ENCODE measurements at regions not wholly inside any gene's neighbourhood (a gene's known extent, or its start where the extent isn't known, plus 50 kb on each side); places are given as distances from the start of the nearest gene placed in this dataset.

- no peak for DNase-seq (ENCODE audit: low read depth)
Observed at GRCh38 chr12:67151886-67152285, 117.3 kb upstream of the CAND1 start.

- no peak for DNase-seq (ENCODE audit: low read depth)
Observed at GRCh38 chr12:67152451-67152850, 116.7 kb upstream of the CAND1 start.

- no peak for DNase-seq (ENCODE audit: low read depth)
Observed at GRCh38 chr12:67154901-67155300, 114.3 kb upstream of the CAND1 start.

GRCh38 chr12:67155863-67156262 lies 113.3 kb upstream of the CAND1 start:
- no peak for DNase-seq (ENCODE audit: low read depth)

GRCh38 chr12:67161322-67161918 lies 107.7 kb upstream of the CAND1 start:
- DNase-seq (ENCODE audit: low read depth): no peak

GRCh38 chr12:67173258-67173657 lies 95.9 kb upstream of the CAND1 start:
- DNase-seq (ENCODE audit: low read depth): no peak

- no peak for DNase-seq (ENCODE audit: low read depth)
Observed at GRCh38 chr12:67182551-67182950, 86.6 kb upstream of the CAND1 start.

GRCh38 chr12:67193704-67194103 lies 75.5 kb upstream of the CAND1 start:
- no peak for DNase-seq (ENCODE audit: low read depth)

- no peak for DNase-seq (ENCODE audit: low read depth)
Observed at GRCh38 chr12:67200386-67200785, 68.8 kb upstream of the CAND1 start.

GRCh38 chr12:67202011-67202677 lies 67.0 kb upstream of the CAND1 start:
- DNase-seq (ENCODE audit: low read depth): no peak

- DNase-seq (ENCODE audit: low read depth): no peak
Observed at GRCh38 chr12:67202678-67203012, 66.5 kb upstream of the CAND1 start.

- DNase-seq (ENCODE audit: low read depth): no peak
Observed at GRCh38 chr12:67208281-67209067, 60.7 kb upstream of the CAND1 start.

- DNase-seq (ENCODE audit: low read depth): no peak
Observed at GRCh38 chr12:67211029-67211428, 58.1 kb upstream of the CAND1 start.

GRCh38 chr12:67211494-67211893 lies 57.7 kb upstream of the CAND1 start:
- DNase-seq (ENCODE audit: low read depth): no peak

- no peak for DNase-seq (ENCODE audit: low read depth)
Observed at GRCh38 chr12:67217647-67218046, 51.5 kb upstream of the CAND1 start.

Data from stimulated activated CD8-positive, alpha-beta memory T cell treated with anti-CD3 and anti-CD28 coated beads, Interleukin-12 subunit alpha, Interleukin-12 subunit beta, amount 100 ng/mL, for 1 hour (primary cell).